ENCODE measurements at regions not wholly inside any gene's neighbourhood (a gene's known extent, or its start where the extent isn't known, plus 50 kb on each side); places are given as distances from the start of the nearest gene placed in this dataset.

- no peaks in the 10 kb centered on the region for H3K36me3 ChIP-seq (ENCODE audit: control insufficient read depth in 2 of 2, extremely low read depth in 1 of 2, insufficient read depth in 2 of 2, low read length in 2 of 2)
- no peak overlapping the region for H3K9ac ChIP-seq (ENCODE audit: control insufficient read depth, extremely low read depth, insufficient read depth, low read length)
- FAIRE-seq = no peak
- H3K79me2 ChIP-seq (ENCODE audit: control insufficient read depth, insufficient read depth, low read length) = no peaks in the 10 kb centered on the region
- H3K4me3 ChIP-seq (ENCODE audit: control insufficient read depth in 2 of 3, extremely low read depth in 1 of 3, insufficient read depth in 2 of 3, low read depth in 1 of 3, low read length in 3 of 3) = no peak overlapping the region
- no peaks in the 10 kb centered on the region for H3K9me1 ChIP-seq (ENCODE audit: control insufficient read depth, extremely low read depth, insufficient read depth, low read length)
- no peak overlapping the region for H2AFZ ChIP-seq (ENCODE audit: control insufficient read depth, low read length)
- no peaks in the 10 kb centered on the region for H3K27me3 ChIP-seq (ENCODE audit: control insufficient read depth, extremely low read depth, insufficient read depth, low read length)
- H3K9me3 ChIP-seq (ENCODE audit: control insufficient read depth, low read depth, low read length) = no peaks in the 10 kb centered on the region
- no peaks in the 10 kb centered on the region for H3K4me1 ChIP-seq (ENCODE audit: control insufficient read depth, extremely low read depth, insufficient read depth, low read length)
- DNase-seq (ENCODE audit: low read depth, low spot score) = no peak
- H3K4me2 ChIP-seq (ENCODE audit: control insufficient read depth, extremely low read depth, insufficient read depth, low read depth, low read length) = no peak overlapping the region
- no peak overlapping the region for H3K27ac ChIP-seq (ENCODE audit: control insufficient read depth, insufficient read depth, low read length)
- TF ChIP-seq EZH2 (IDR thresholded peaks at IDR 0.05; ENCODE audit: low read length) (no peak), CTCF (optimal IDR thresholded peaks at IDR 0.05 in 1 of 3, IDR thresholded peaks at IDR 0.05 in 1 of 3, conservative IDR thresholded peaks at IDR 0.05 in 1 of 3; ENCODE audit: extremely low read depth in 1 of 3, insufficient read depth in 2 of 3, low read length in 3 of 3) (no peak)
- dilution Hi-C loops (cut with MboI; ENCODE audit: extremely low pct_ligation_motif_present, low sequenced_read_pairs) = no loop called here
- H4K20me1 ChIP-seq (ENCODE audit: control insufficient read depth, extremely low read depth, insufficient read depth, low read length) = no peaks in the 10 kb centered on the region
These were observed 1056.8 kb downstream of the MAT2B start for GRCh38 chr5:164561933-164562872.

- TF ChIP-seq CTCF (optimal IDR thresholded peaks at IDR 0.05 in 1 of 3, IDR thresholded peaks at IDR 0.05 in 1 of 3, conservative IDR thresholded peaks at IDR 0.05 in 1 of 3; ENCODE audit: extremely low read depth in 1 of 3, insufficient read depth in 2 of 3, low read length in 3 of 3) (no peak), EZH2 (IDR thresholded peaks at IDR 0.05; ENCODE audit: low read length) (no peak)
- Histone ChIP-seq H3K4me3 (ENCODE audit: control insufficient read depth in 2 of 3, extremely low read depth in 1 of 3, insufficient read depth in 2 of 3, low read depth in 1 of 3, low read length in 3 of 3) (no peak overlapping the region), H3K27me3 (ENCODE audit: control insufficient read depth, extremely low read depth, insufficient read depth, low read length) (no peaks in the 10 kb centered on the region), H4K20me1 (ENCODE audit: control insufficient read depth, extremely low read depth, insufficient read depth, low read length) (no peaks in the 10 kb centered on the region), H2AFZ (ENCODE audit: control insufficient read depth, low read length) (no peak overlapping the region), H3K9ac (ENCODE audit: control insufficient read depth, extremely low read depth, insufficient read depth, low read length) (no peak overlapping the region), H3K27ac (ENCODE audit: control insufficient read depth, insufficient read depth, low read length) (no peak overlapping the region), H3K4me1 (ENCODE audit: control insufficient read depth, extremely low read depth, insufficient read depth, low read length) (no peaks in the 10 kb centered on the region), H3K36me3 (ENCODE audit: control insufficient read depth in 2 of 2, extremely low read depth in 1 of 2, insufficient read depth in 2 of 2, low read length in 2 of 2) (no peaks in the 10 kb centered on the region), H3K4me2 (ENCODE audit: control insufficient read depth, extremely low read depth, insufficient read depth, low read depth, low read length) (no peak overlapping the region), H3K9me1 (ENCODE audit: control insufficient read depth, extremely low read depth, insufficient read depth, low read length) (no peaks in the 10 kb centered on the region), H3K9me3 (ENCODE audit: control insufficient read depth, low read depth, low read length) (no peaks in the 10 kb centered on the region), H3K79me2 (ENCODE audit: control insufficient read depth, insufficient read depth, low read length) (no peaks in the 10 kb centered on the region)
- dilution Hi-C loops (cut with MboI; ENCODE audit: extremely low pct_ligation_motif_present, low sequenced_read_pairs) = no loop called here
- FAIRE-seq = no peak
- DNase-seq (ENCODE audit: low read depth, low spot score) = no peak
These were observed 1058.0 kb downstream of the MAT2B start for GRCh38 chr5:164563370-164563769.

Data from keratinocyte (primary cell).